ENCODE measurements at regions not wholly inside any gene's neighbourhood (a gene's known extent, or its start where the extent isn't known, plus 50 kb on each side); places are given as distances from the start of the nearest gene placed in this dataset.

GRCh38 chr4:170157670-170158069 is 67.9 kb upstream of the AADAT start:
- H3K27ac Mint-ChIP-seq, result no peak overlapping the region
- H3K36me3 Mint-ChIP-seq (ENCODE audit: low read depth), result no peaks in the 10 kb centered on the region
- no peak overlapping the region for H3K4me3 Mint-ChIP-seq
- ATAC-seq (no peak), DNase-seq (no peak)
- no peaks in the 10 kb centered on the region for H3K4me1 Mint-ChIP-seq
- H3K9me3 Mint-ChIP-seq, result peaks cover 12% of the 10 kb centered on the region
- no peaks in the 10 kb centered on the region for H3K27me3 Mint-ChIP-seq

- no peak overlapping the region for H3K4me3 Mint-ChIP-seq
- no peaks in the 10 kb centered on the region for H3K36me3 Mint-ChIP-seq (ENCODE audit: low read depth)
- H3K4me1 Mint-ChIP-seq, result no peaks in the 10 kb centered on the region
- ATAC-seq (no peak), DNase-seq (no peak)
- H3K27me3 Mint-ChIP-seq, result peaks cover 6% of the 10 kb centered on the region
- H3K9me3 Mint-ChIP-seq, result no peaks in the 10 kb centered on the region
- H3K27ac Mint-ChIP-seq, result no peak overlapping the region
Measured at GRCh38 chr4:170145120-170145519, 55.4 kb upstream of the AADAT start.

GRCh38 chr4:170139764-170140163 is 50.0 kb upstream of the AADAT start:
- DNase-seq, result no peak
- no peak overlapping the region for H3K4me3 Mint-ChIP-seq
- H3K4me1 Mint-ChIP-seq, result no peaks in the 10 kb centered on the region
- H3K27me3 Mint-ChIP-seq, result peaks cover 6% of the 10 kb centered on the region
- no peaks in the 10 kb centered on the region for H3K36me3 Mint-ChIP-seq (ENCODE audit: low read depth)
- no peaks in the 10 kb centered on the region for H3K9me3 Mint-ChIP-seq
- H3K27ac Mint-ChIP-seq, result no peak overlapping the region
- ATAC-seq, result no peak

Data from activated naive CD8-positive, alpha-beta T cell treated with anti-CD3 and anti-CD28 coated beads, Interleukin-2, amount 50 U/mL, for 24 hours (primary cell).